ENCODE measurements at regions not wholly inside any gene's neighbourhood (a gene's known extent, or its start where the extent isn't known, plus 50 kb on each side); places are given as distances from the start of the nearest gene placed in this dataset.

GRCh38 chr9:115360122-115360521, 242.2 kb upstream of the TNC start:
- Histone ChIP-seq H3K4me1 (no peaks in the 10 kb centered on the region), H3K4me3 (no peak overlapping the region), H3K36me3 (no peaks in the 10 kb centered on the region), H3K27me3 (no peaks in the 10 kb centered on the region), H3K9me3 (no peaks in the 10 kb centered on the region), H3K27ac (no peak overlapping the region)
- intact Hi-C loops (cut with DNase I; ENCODE audit: low total_unique reads), result no loop called here
- no peak for TF ChIP-seq CTCF (IDR thresholded peaks at IDR 0.05)
- no peak for TF ChIP-seq POLR2A (IDR thresholded peaks at IDR 0.05)
- no peak for DNase-seq

GRCh38 chr9:115362101-115362500, 244.1 kb upstream of the TNC start:
- intact Hi-C loops (cut with DNase I; ENCODE audit: low total_unique reads), result no loop called here
- Histone ChIP-seq H3K27me3 (no peaks in the 10 kb centered on the region), H3K27ac (no peak overlapping the region), H3K9me3 (no peaks in the 10 kb centered on the region), H3K4me3 (no peak overlapping the region), H3K4me1 (no peaks in the 10 kb centered on the region), H3K36me3 (no peaks in the 10 kb centered on the region)
- no peak for TF ChIP-seq POLR2A (IDR thresholded peaks at IDR 0.05)
- no peak for TF ChIP-seq CTCF (IDR thresholded peaks at IDR 0.05)
- no peak for DNase-seq

- intact Hi-C loops (cut with DNase I; ENCODE audit: low total_unique reads), result no loop called here
- Histone ChIP-seq H3K27me3 (no peaks in the 10 kb centered on the region), H3K36me3 (no peaks in the 10 kb centered on the region), H3K4me1 (no peaks in the 10 kb centered on the region), H3K27ac (no peak overlapping the region), H3K9me3 (no peaks in the 10 kb centered on the region), H3K4me3 (no peak overlapping the region)
- DNase-seq, result no peak
- TF ChIP-seq POLR2A (IDR thresholded peaks at IDR 0.05) (no peak), CTCF (IDR thresholded peaks at IDR 0.05) (no peak)
Observed at GRCh38 chr9:115362640-115363039, 244.7 kb upstream of the TNC start.

GRCh38 chr9:115364991-115365390, 247.0 kb upstream of the TNC start:
- TF ChIP-seq POLR2A (IDR thresholded peaks at IDR 0.05) (no peak), CTCF (IDR thresholded peaks at IDR 0.05) (no peak)
- DNase-seq, result no peak
- Histone ChIP-seq H3K36me3 (no peaks in the 10 kb centered on the region), H3K4me3 (no peak overlapping the region), H3K9me3 (no peaks in the 10 kb centered on the region), H3K27me3 (no peaks in the 10 kb centered on the region), H3K4me1 (no peaks in the 10 kb centered on the region), H3K27ac (no peak overlapping the region)
- intact Hi-C loops (cut with DNase I; ENCODE audit: low total_unique reads), result no loop called here

- no peaks in the 10 kb centered on the region for H3K36me3 ChIP-seq
- no peaks in the 10 kb centered on the region for H3K27me3 ChIP-seq
- TF ChIP-seq CTCF (IDR thresholded peaks at IDR 0.05), result no peak
- TF ChIP-seq POLR2A (IDR thresholded peaks at IDR 0.05), result no peak
- intact Hi-C loops (cut with DNase I; ENCODE audit: low total_unique reads), result no loop called here
- no peaks in the 10 kb centered on the region for H3K9me3 ChIP-seq
- no peak overlapping the region for H3K27ac ChIP-seq
- no peak for DNase-seq
- no peak overlapping the region for H3K4me3 ChIP-seq
- no peaks in the 10 kb centered on the region for H3K4me1 ChIP-seq
Observed at GRCh38 chr9:115367321-115367720, 249.4 kb upstream of the TNC start.
